ENCODE measurements at regions not wholly inside any gene's neighbourhood (a gene's known extent, or its start where the extent isn't known, plus 50 kb on each side); places are given as distances from the start of the nearest gene placed in this dataset.
A peak's percentile ranks its signal among the peaks of the same experiment; 100 is the strongest.
"Not testable (repeated sequence)": the region's sequence is repeated elsewhere in the genome, so short reads cannot be mapped to it uniquely, and the experiment has no call there.

- ChIA-PET CTCF (no interaction called here), POLR2A (ENCODE audit: low non-redundant PET) (no interaction called here)
- no peak for DNase-seq (ENCODE audit: low spot score)
- no peak for TF ChIP-seq CTCF (conservative IDR thresholded peaks at IDR 0.05; ENCODE audit: low read depth)
- H3K27ac ChIP-seq, result no peak overlapping the region
Measured at GRCh38 chr4:147139455-147140198, 194.0 kb upstream of the TTC29 start.

GRCh38 chr4:147151763-147152162 lies 206.1 kb upstream of the TTC29 start:
- CTCF ChIA-PET, result no interaction called here
- TF ChIP-seq CTCF (conservative IDR thresholded peaks at IDR 0.05; ENCODE audit: low read depth), result no peak

GRCh38 chr4:147157860-147158701 lies 212.4 kb upstream of the TTC29 start:
- no peak for TF ChIP-seq CTCF (conservative IDR thresholded peaks at IDR 0.05; ENCODE audit: low read depth)
- DNase-seq (ENCODE audit: low spot score), result peak; percentile 16
- H3K27ac ChIP-seq, result no peak overlapping the region
- ChIA-PET CTCF (interaction anchor here (0.5 to 1.0 kb wide), 6 partner anchors 29 to 952 kb away, joined by 3 to 4 read pairs (median 3); no protein-coding TSS in a partner anchor), POLR2A (ENCODE audit: low non-redundant PET) (no interaction called here)

More at GRCh38 chr4:147151763-147152162, 206.1 kb upstream of the TTC29 start:
- POLR2A ChIA-PET (ENCODE audit: low non-redundant PET), result no interaction called here
- DNase-seq (ENCODE audit: low spot score), result no peak
- H3K27ac ChIP-seq, result no peak overlapping the region

- peak; percentile 70 for DNase-seq (ENCODE audit: low spot score)
- H3K27ac ChIP-seq, result no peak overlapping the region
- ChIA-PET CTCF (interaction anchor here (0.6 to 1.4 kb wide), 17 partner anchors 142 to 1505 kb away, joined by 3 to 20 read pairs (median 4); no protein-coding TSS in a partner anchor), POLR2A (ENCODE audit: low non-redundant PET) (no interaction called here)
- peak; percentile 84 for TF ChIP-seq CTCF (conservative IDR thresholded peaks at IDR 0.05; ENCODE audit: low read depth)
Measured at GRCh38 chr4:147160908-147161513, 215.3 kb upstream of the TTC29 start.

- no peak for TF ChIP-seq CTCF (conservative IDR thresholded peaks at IDR 0.05; ENCODE audit: low read depth)
- ChIA-PET POLR2A (ENCODE audit: low non-redundant PET) (no interaction called here), CTCF (no interaction called here)
- no peak for DNase-seq (ENCODE audit: low spot score)
- no peak overlapping the region for H3K27ac ChIP-seq
Measured at GRCh38 chr4:147163311-147163710, 217.6 kb upstream of the TTC29 start.

GRCh38 chr4:147168200-147168599 lies 222.5 kb upstream of the TTC29 start:
- DNase-seq (ENCODE audit: low spot score); POLR2A ChIA-PET (ENCODE audit: low non-redundant PET); H3K27ac ChIP-seq: not testable (repeated sequence)
- CTCF ChIA-PET, result interaction anchor here (0.6 kb wide), 1 partner anchor 447 kb away, joined by 5 read pairs; no protein-coding TSS in a partner anchor

Data from RWPE1 (cell line).